K562 (cell line): ENCODE measurements at regions not wholly inside any gene's neighbourhood (a gene's known extent, or its start where the extent isn't known, plus 50 kb on each side); places are given as distances from the start of the nearest gene placed in this dataset.

Experiments
- ATAC-seq: fragments of 200-7000 bp; cut with Tn5 transposase; 3 replicates; pipeline ENCODE4 v1.9.1; 2020; ENCODE audit warnings: moderate library complexity
- BruUV-seq: library from RNA; stranded (reverse); fragments of 400-500 nt; replicated peaks from 2 replicates; lab custom pipeline; 2021; lab: Mats Ljungman, UMichigan
- CTCF ChIA-PET: fragments of 300-600 bp; formaldehyde crosslinking; extraction: SDS; loops from one replicate; lab custom pipeline; 2021; ENCODE audit warnings: low intra/inter-chr PET ratio; lab: Yijun Ruan, JAX
- POLR2A ChIA-PET: fragments of 300-600, 350-650 bp; sonication (Branson Sonifier 250); formaldehyde crosslinking; extraction: SDS; loops from one replicate; lab custom pipeline; 2021; ENCODE audit warnings: antibody characterized with exemption, inconsistent platforms; lab: Yijun Ruan, JAX
- DNase-seq, 4 experiments: peaks; one replicate each; pipeline versions ENCODE4 v3.0.0 to v3.0.0-alpha.2; 2011 to 2018; ENCODE audit warnings: low spot score in 3 of 4, mixed read lengths in 3 of 4; ENCODE audit errors: extremely low read depth in 1 of 4
- FAIRE-seq: peaks from 2 replicates; lab custom pipeline; 2011; peaks lifted over from hg19 to GRCh38; lab: Jason Lieb, UNC
- H2AFZ ChIP-seq: 2 replicates; pipeline ENCODE4 v1.6.0; 2011; ENCODE audit warnings: low read depth, low read length, control low read depth, inconsistent platforms
- H3K27ac ChIP-seq: fragments of 200-600 bp; 3 replicates; pipeline ENCODE4 v1.8.0; 2011; ENCODE audit warnings: low read depth, mild to moderate bottlenecking, control low read depth, inconsistent platforms, low read length, moderate library complexity, mixed read lengths; ENCODE audit errors: extremely low read depth
- H3K27me3 ChIP-seq, 2 experiments: fragments of 300-600 bp in 1 of 2; 2 replicates in 1 of 2; 3 replicates in 1 of 2; pipeline versions ENCODE4 v1.6.0 to v1.8.0; 2011; ENCODE audit warnings: inconsistent platforms in 2 of 2, low read length in 2 of 2, mild to moderate bottlenecking in 1 of 2, mixed read lengths in 1 of 2, moderate library complexity in 1 of 2; ENCODE audit not compliant: control insufficient read depth in 2 of 2, insufficient read depth in 2 of 2
- H3K36me3 ChIP-seq: fragments of 300-600 bp; 3 replicates; pipeline ENCODE4 v1.8.0; 2011; ENCODE audit warnings: mild to moderate bottlenecking, low read length, inconsistent platforms; ENCODE audit not compliant: control insufficient read depth, insufficient read depth
- H3K4me1 ChIP-seq, 2 experiments: fragments of 200-600 bp in 1 of 2; replicated peaks in 1 of 2; 2 replicates in 1 of 2; 3 replicates in 1 of 2; pipeline versions ENCODE4 v1.5.1 to v1.8.0; 2011; ENCODE audit warnings: inconsistent platforms in 2 of 2, low read length in 2 of 2, mild to moderate bottlenecking in 1 of 2, mixed read lengths in 1 of 2, moderate library complexity in 1 of 2; ENCODE audit not compliant: control insufficient read depth in 2 of 2, insufficient read depth in 2 of 2
- H3K4me2 ChIP-seq: 2 replicates; pipeline ENCODE4 v1.6.1; 2011; ENCODE audit warnings: low read length, control low read depth, inconsistent platforms, mixed read lengths; ENCODE audit not compliant: insufficient read depth
- H3K4me3 ChIP-seq: fragments of 200-600 bp; sonication (generic), shearing (Covaris generic); 2 replicates; pipeline ENCODE4 v1.5.1; 2016; ENCODE audit warnings: control low read depth, inconsistent platforms
- H3K79me2 ChIP-seq: fragments of 200-600 bp; 3 replicates; pipeline ENCODE4 v1.8.0; 2011; ENCODE audit warnings: low read length, inconsistent platforms; ENCODE audit not compliant: control insufficient read depth, insufficient read depth
- H3K9ac ChIP-seq, 2 experiments: 2 replicates each; pipeline versions ENCODE4 v1.6.0 to v1.6.1; 2011; ENCODE audit warnings: low read depth in 2 of 2, low read length in 2 of 2, control low read depth in 1 of 2, inconsistent platforms in 1 of 2, mild to moderate bottlenecking in 1 of 2, mixed read lengths in 1 of 2; ENCODE audit not compliant: insufficient read depth in 1 of 2
- H3K9me1 ChIP-seq: one replicate; pipeline ENCODE4 v1.6.0; 2011; ENCODE audit warnings: inconsistent platforms, mild to moderate bottlenecking, low read length, moderate library complexity; ENCODE audit not compliant: control insufficient read depth, insufficient read depth
- H3K9me3 ChIP-seq: replicated peaks from 2 replicates; pipeline ENCODE4 v1.5.1; 2011; ENCODE audit warnings: low read depth, low read length, inconsistent platforms; ENCODE audit not compliant: control insufficient read depth, insufficient read depth
- H4K20me1 ChIP-seq: replicated peaks from 2 replicates; pipeline ENCODE4 v1.6.1; 2011; ENCODE audit warnings: low read length, inconsistent platforms, mixed read lengths; ENCODE audit not compliant: control insufficient read depth, insufficient read depth
- ATF1 ChIP-seq, 2 experiments: fragments of 450-650 bp in 1 of 2; IDR thresholded peaks; 2 replicates each; pipeline ENCODE4 v1.6.1; 2016; ENCODE audit warnings: missing compliant biosample characterization in 1 of 2, missing genetic modification characterization in 1 of 2
- ATF7 ChIP-seq: fragments of 450-650 bp; IDR thresholded peaks from 2 replicates; pipeline ENCODE4 v1.7.1; 2014; ENCODE audit warnings: mild to moderate bottlenecking, moderate library complexity
- BRD9 ChIP-seq: fragments of 450-650 bp; IDR thresholded peaks from 2 replicates; pipeline ENCODE4 v1.6.1; 2018; ENCODE audit warnings: low read depth; ENCODE audit not compliant: partially characterized antibody
- ELF2 ChIP-seq: fragments of 250-450 bp; sonication (Bioruptor Pico); IDR thresholded peaks from 2 replicates; pipeline ENCODE4 v1.5.0; 2021; ENCODE audit warnings: mild to moderate bottlenecking
- ETS2 ChIP-seq: IDR thresholded peaks from 2 replicates; pipeline ENCODE4 v1.6.1; 2016; ENCODE audit warnings: borderline replicate concordance, missing genetic modification characterization, mild to moderate bottlenecking, moderate library complexity, missing compliant biosample characterization; ENCODE audit not compliant: poor library complexity, severe bottlenecking
- JUNB ChIP-seq: fragments of 450-650 bp; formaldehyde crosslinking; conservative IDR thresholded peaks from 2 replicates; pipeline ENCODE4 v1.4.0; 2020; ENCODE audit warnings: mild to moderate bottlenecking
- SREBF1 ChIP-seq: fragments of 150-350 bp; IDR thresholded peaks from 2 replicates; pipeline ENCODE4 v1.6.1; 2014; ENCODE audit warnings: antibody characterized with exemption, low read depth, low read length, borderline replicate concordance
- TBL1XR1 ChIP-seq, 2 experiments: IDR thresholded peaks; 2 replicates each; pipeline ENCODE4 v1.6.1; 2012; ENCODE audit warnings: improper control_type of control experiment in 2 of 2, low read length in 2 of 2, mild to moderate bottlenecking in 1 of 2
- WGBS: fragments of 100-300 bp; shearing (Covaris generic); methylation state at CpG from one replicate; pipeline ENCODE4 v1.1.6; 2016; ENCODE audit warnings: low coverage, mixed read lengths; ENCODE audit not compliant: insufficient coverage; ENCODE audit errors: missing lambda C conversion rate; 5-methylcytosine and 5-hydroxymethylcytosine counted together
- in situ Hi-C: fragments of 300-500 bp; cut with MboI; formaldehyde crosslinking; loops from 4 replicates; pipeline ENCODE4 v1.15.0; 2018; ENCODE audit warnings: inconsistent platforms, mixed read lengths
- intact Hi-C: fragments of 100-400 bp; cut with micrococcal nuclease; formaldehyde crosslinking; loops from 2 replicates; pipeline ENCODE4 v1.14.2; 2022
- TF ChIP-seq, protein P1 (sequence below): fragments of 450-650 bp; IDR thresholded peaks from 2 replicates; pipeline ENCODE4 v1.7.1; 2018; ENCODE audit warnings: mild to moderate bottlenecking, low read depth; ENCODE audit not compliant: partially characterized antibody
- TF ChIP-seq, protein P2 (sequence below), 3 experiments: fragments of 200-800 bp in 1 of 3; fragments of 250-450 bp in 1 of 3; fragments of 450-650 bp in 1 of 3; sonication (Bioruptor Pico) in 1 of 3; sonication (Bioruptor generic) in 1 of 3; formaldehyde crosslinking in 1 of 3; IDR thresholded peaks; 2 replicates each; pipeline versions ENCODE4 v1.6.1 to v1.8.0; 2016 to 2022; ENCODE audit warnings: mild to moderate bottlenecking in 2 of 3, missing genetic modification characterization in 2 of 3, missing compliant biosample characterization in 1 of 3, moderate library complexity in 1 of 3
- TF ChIP-seq, protein P3 (sequence below), 2 experiments: fragments of 450-650 bp in 1 of 2; sonication (generic) in 1 of 2; formaldehyde crosslinking in 1 of 2; IDR thresholded peaks in 1 of 2; conservative IDR thresholded peaks in 1 of 2; 2 replicates each; pipeline versions ENCODE4 v1.6.1 to v1.8.1; 2016 to 2023; ENCODE audit warnings: mild to moderate bottlenecking in 2 of 2, moderate library complexity in 2 of 2, inconsistent platforms in 1 of 2, missing genetic modification reagents in 1 of 2

- CTCF ChIA-PET = interaction anchor here (0.5 kb wide), 1 partner anchor 12 kb away, joined by 3 read pairs; no protein-coding TSS in a partner anchor
- Histone ChIP-seq H3K27me3 (no peaks in the 10 kb centered on the region), H4K20me1 (no peaks in the 10 kb centered on the region), H2AFZ (no peak overlapping the region), H3K9me3 (no peaks in the 10 kb centered on the region), H3K4me1 (no peaks in the 10 kb centered on the region), H3K9ac (no peak overlapping the region), H3K4me2 (no peak overlapping the region), H3K4me3 (no peak overlapping the region), H3K27ac (no peak overlapping the region), H3K9me1 (no peaks in the 10 kb centered on the region), H3K79me2 (no peaks in the 10 kb centered on the region), H3K36me3 (no peaks in the 10 kb centered on the region)
- POLR2A ChIA-PET = no interaction called here
- DNase-seq (no peak), FAIRE-seq (no peak), ATAC-seq (no peak)
- BruUV-seq = no TSS peak
- in situ Hi-C loops = no loop called here
- TF ChIP-seq JUNB (CRISPR knock-in tag) = 0 out of 2 replicates have a peak, but pooled peaks have one; percentile 48
- TF ChIP-seq, protein P1, sequence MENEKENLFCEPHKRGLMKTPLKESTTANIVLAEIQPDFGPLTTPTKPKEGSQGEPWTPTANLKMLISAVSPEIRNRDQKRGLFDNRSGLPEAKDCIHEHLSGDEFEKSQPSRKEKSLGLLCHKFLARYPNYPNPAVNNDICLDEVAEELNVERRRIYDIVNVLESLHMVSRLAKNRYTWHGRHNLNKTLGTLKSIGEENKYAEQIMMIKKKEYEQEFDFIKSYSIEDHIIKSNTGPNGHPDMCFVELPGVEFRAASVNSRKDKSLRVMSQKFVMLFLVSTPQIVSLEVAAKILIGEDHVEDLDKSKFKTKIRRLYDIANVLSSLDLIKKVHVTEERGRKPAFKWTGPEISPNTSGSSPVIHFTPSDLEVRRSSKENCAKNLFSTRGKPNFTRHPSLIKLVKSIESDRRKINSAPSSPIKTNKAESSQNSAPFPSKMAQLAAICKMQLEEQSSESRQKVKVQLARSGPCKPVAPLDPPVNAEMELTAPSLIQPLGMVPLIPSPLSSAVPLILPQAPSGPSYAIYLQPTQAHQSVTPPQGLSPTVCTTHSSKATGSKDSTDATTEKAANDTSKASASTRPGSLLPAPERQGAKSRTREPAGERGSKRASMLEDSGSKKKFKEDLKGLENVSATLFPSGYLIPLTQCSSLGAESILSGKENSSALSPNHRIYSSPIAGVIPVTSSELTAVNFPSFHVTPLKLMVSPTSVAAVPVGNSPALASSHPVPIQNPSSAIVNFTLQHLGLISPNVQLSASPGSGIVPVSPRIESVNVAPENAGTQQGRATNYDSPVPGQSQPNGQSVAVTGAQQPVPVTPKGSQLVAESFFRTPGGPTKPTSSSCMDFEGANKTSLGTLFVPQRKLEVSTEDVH = no peak
- no peak for TF ChIP-seq SREBF1
- TF ChIP-seq, protein P2, sequence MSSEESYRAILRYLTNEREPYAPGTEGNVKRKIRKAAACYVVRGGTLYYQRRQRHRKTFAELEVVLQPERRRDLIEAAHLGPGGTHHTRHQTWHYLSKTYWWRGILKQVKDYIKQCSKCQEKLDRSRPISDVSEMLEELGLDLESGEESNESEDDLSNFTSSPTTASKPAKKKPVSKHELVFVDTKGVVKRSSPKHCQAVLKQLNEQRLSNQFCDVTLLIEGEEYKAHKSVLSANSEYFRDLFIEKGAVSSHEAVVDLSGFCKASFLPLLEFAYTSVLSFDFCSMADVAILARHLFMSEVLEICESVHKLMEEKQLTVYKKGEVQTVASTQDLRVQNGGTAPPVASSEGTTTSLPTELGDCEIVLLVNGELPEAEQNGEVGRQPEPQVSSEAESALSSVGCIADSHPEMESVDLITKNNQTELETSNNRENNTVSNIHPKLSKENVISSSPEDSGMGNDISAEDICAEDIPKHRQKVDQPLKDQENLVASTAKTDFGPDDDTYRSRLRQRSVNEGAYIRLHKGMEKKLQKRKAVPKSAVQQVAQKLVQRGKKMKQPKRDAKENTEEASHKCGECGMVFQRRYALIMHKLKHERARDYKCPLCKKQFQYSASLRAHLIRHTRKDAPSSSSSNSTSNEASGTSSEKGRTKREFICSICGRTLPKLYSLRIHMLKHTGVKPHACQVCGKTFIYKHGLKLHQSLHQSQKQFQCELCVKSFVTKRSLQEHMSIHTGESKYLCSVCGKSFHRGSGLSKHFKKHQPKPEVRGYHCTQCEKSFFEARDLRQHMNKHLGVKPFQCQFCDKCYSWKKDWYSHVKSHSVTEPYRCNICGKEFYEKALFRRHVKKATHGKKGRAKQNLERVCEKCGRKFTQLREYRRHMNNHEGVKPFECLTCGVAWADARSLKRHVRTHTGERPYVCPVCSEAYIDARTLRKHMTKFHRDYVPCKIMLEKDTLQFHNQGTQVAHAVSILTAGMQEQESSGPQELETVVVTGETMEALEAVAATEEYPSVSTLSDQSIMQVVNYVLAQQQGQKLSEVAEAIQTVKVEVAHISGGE (CRISPR knock-in tag; IDR thresholded peaks at IDR 0.05) = no peak
- TF ChIP-seq TBL1XR1 (IDR thresholded peaks at IDR 0.05; ENCODE audit: low read length in 2 of 2) = no peak
- peak; percentile 70 for TF ChIP-seq ATF7
- no peak for TF ChIP-seq BRD9
- TF ChIP-seq ETS2 (tag) = no peak
- TF ChIP-seq ELF2 (CRISPR knock-in tag) = no peak
- TF ChIP-seq, protein P3, sequence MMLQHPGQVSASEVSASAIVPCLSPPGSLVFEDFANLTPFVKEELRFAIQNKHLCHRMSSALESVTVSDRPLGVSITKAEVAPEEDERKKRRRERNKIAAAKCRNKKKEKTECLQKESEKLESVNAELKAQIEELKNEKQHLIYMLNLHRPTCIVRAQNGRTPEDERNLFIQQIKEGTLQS (IDR thresholded peaks at IDR 0.05) = peak; percentile 73
- TF ChIP-seq, protein P3 (CRISPR knock-in tag; conservative IDR thresholded peaks at IDR 0.05) = no peak
- TF ChIP-seq ATF1 (CRISPR knock-in tag; IDR thresholded peaks at IDR 0.05) = no peak
- TF ChIP-seq ATF1 (tag; IDR thresholded peaks at IDR 0.05) = peak; percentile 25; the same call in 1 of the 2 replicates
- 1% methylated on average over 4 of the region's 4 CpGs for WGBS
- intact Hi-C loops = no loop called here
Observed at GRCh38 chr5:99116526-99116925, 187.7 kb upstream of the CHD1 start.
